ENCODE measurements at regions not wholly inside any gene's neighbourhood (a gene's known extent, or its start where the extent isn't known, plus 50 kb on each side); places are given as distances from the start of the nearest gene placed in this dataset.

DNA sequence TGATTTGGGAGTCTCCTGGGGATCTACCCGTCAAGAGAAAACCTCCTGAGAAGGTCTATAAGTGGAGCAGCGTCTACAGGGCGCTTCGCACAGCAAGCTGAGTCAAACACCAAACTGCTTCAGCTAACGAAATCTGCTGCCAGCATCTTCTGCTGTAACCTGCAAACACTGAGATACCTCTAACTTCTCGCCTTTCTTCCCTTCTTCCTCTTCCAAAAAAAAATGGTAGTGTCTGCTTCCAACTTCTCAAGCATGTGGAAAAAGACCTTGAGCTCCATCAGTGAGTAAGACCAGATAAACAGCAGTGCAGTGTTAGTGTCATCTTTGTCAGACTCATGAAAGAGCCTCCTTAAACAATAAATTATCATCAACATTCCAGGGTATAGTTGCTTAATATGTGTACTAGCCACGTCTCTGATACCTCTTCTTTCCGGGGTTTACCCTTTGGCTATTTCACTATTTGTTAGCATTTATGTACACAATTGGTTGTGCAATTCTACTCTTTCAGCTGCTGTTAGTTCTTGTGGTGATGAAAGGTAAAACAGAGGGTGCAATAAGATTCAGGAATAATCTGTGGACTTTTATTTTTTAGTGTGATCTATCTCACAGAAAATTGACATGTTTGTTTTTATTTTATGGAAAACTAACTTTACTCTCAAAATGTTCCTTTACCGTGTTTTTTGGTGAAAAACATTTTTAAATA, 81.6 kb downstream of the LLPH start (continued):
- TF ChIP-seq, protein P1, sequence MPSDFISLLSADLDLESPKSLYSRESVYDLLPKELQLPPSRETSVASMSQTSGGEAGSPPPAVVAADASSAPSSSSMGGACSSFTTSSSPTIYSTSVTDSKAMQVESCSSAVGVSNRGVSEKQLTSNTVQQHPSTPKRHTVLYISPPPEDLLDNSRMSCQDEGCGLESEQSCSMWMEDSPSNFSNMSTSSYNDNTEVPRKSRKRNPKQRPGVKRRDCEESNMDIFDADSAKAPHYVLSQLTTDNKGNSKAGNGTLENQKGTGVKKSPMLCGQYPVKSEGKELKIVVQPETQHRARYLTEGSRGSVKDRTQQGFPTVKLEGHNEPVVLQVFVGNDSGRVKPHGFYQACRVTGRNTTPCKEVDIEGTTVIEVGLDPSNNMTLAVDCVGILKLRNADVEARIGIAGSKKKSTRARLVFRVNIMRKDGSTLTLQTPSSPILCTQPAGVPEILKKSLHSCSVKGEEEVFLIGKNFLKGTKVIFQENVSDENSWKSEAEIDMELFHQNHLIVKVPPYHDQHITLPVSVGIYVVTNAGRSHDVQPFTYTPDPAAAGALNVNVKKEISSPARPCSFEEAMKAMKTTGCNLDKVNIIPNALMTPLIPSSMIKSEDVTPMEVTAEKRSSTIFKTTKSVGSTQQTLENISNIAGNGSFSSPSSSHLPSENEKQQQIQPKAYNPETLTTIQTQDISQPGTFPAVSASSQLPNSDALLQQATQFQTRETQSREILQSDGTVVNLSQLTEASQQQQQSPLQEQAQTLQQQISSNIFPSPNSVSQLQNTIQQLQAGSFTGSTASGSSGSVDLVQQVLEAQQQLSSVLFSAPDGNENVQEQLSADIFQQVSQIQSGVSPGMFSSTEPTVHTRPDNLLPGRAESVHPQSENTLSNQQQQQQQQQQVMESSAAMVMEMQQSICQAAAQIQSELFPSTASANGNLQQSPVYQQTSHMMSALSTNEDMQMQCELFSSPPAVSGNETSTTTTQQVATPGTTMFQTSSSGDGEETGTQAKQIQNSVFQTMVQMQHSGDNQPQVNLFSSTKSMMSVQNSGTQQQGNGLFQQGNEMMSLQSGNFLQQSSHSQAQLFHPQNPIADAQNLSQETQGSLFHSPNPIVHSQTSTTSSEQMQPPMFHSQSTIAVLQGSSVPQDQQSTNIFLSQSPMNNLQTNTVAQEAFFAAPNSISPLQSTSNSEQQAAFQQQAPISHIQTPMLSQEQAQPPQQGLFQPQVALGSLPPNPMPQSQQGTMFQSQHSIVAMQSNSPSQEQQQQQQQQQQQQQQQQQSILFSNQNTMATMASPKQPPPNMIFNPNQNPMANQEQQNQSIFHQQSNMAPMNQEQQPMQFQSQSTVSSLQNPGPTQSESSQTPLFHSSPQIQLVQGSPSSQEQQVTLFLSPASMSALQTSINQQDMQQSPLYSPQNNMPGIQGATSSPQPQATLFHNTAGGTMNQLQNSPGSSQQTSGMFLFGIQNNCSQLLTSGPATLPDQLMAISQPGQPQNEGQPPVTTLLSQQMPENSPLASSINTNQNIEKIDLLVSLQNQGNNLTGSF (CRISPR knock-in tag; IDR thresholded peaks at IDR 0.05), result no peak
- TF ChIP-seq TFDP2 (CRISPR knock-in tag; IDR thresholded peaks at IDR 0.05) (peak; percentile 39; the same call in 1 of the 2 replicates), KIAA2018 (CRISPR knock-in tag; IDR thresholded peaks at IDR 0.05; ENCODE audit: borderline replicate concordance) (no peak), XBP1 (CRISPR knock-in tag; IDR thresholded peaks at IDR 0.05) (no peak), SUZ12 (IDR thresholded peaks at IDR 0.05; ENCODE audit: low read depth, low read length) (no peak), ZNF639 (CRISPR knock-in tag; conservative IDR thresholded peaks at IDR 0.05) (peak; percentile 72), KAT8 (CRISPR knock-in tag; IDR thresholded peaks at IDR 0.05) (peak; percentile 80), MTF2 (CRISPR knock-in tag; IDR thresholded peaks at IDR 0.05; ENCODE audit: borderline replicate concordance) (no peak), GATAD2A (CRISPR knock-in tag; IDR thresholded peaks at IDR 0.05) (peak; percentile 99), ZNF235 (CRISPR knock-in tag; IDR thresholded peaks at IDR 0.05; ENCODE audit: borderline replicate concordance) (no peak), NR3C1 (CRISPR knock-in tag; IDR thresholded peaks at IDR 0.05) (no peak), ZNF782 (CRISPR knock-in tag; IDR thresholded peaks at IDR 0.05; ENCODE audit: borderline replicate concordance) (no peak; the same call in 1 of the 2 replicates)

All from HepG2 (cell line).